ENCODE measurements at regions not wholly inside any gene's neighbourhood (a gene's known extent, or its start where the extent isn't known, plus 50 kb on each side); places are given as distances from the start of the nearest gene placed in this dataset.
A peak's percentile ranks its signal among the peaks of the same experiment; 100 is the strongest.

DNA sequence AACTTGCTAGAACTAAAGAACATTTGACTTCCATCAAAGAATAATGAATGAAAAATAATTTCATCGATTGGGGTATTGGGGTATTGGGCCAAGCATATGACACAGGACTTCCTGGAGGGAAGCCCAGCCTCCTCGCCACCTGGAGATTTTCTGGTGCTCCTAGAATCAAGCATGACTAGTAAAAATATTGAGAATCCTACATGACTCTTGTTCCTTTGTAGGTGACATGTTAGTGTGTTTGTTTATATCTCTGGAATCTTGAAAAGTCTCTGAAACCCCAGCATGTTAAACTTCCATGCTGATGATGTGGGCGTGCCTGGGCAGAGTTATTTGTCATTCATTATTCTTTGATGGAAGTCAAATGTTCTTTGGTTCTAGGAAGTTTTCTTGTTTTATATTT, 90.1 kb upstream of the EPHB3 start:
- TF ChIP-seq POLR2AphosphoS5 (IDR thresholded peaks at IDR 0.05; ENCODE audit: low read depth, low read length) = no peak
- TF ChIP-seq POU2F2 (IDR thresholded peaks at IDR 0.05; ENCODE audit: low read depth, low read length) = no peak
- no peak for TF ChIP-seq PAX5 (IDR thresholded peaks at IDR 0.05; ENCODE audit: insufficient read depth, low read length, severe bottlenecking)
- no peak for TF ChIP-seq POLR2A (IDR thresholded peaks at IDR 0.05; ENCODE audit: low read depth, low read length)
- no peak for DNase-seq (ENCODE audit: insufficient read length, low spot score)
- no peak for FAIRE-seq

DNA sequence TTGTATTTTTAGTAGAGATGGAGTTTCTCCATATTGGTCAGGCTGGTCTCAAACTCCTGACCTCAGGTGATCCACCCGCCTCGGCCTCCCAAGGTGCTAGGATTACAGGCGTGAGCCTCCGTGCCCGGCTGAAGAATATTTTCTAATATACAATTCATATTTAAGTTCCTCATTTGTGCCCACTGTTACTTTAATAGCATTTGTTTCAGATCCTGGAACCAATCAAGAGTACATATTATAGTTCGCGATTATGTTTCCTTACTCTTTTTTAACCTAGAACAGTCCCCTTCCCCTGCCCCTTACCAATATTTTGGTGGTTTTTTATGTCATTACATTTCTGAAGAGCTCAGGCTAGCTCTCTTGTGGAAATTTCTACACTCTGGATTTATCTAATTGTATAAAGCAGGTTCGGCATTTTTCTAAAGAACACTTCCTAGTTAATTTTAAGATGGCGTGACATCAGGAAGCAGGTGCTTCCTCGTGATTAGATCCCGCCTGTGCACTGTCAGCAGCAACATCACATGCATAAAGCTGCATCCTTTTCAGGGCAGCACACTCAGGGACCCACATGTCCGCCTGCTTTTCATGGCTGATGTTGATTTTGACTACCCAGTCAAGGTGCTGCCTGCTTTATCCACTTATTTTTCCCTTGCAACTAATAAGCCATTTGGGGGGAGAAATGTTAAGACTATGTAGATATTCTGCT, 88.7 kb upstream of the EPHB3 start:
- DNase-seq (ENCODE audit: insufficient read length, low spot score) (no peak), FAIRE-seq (peak; percentile 48)
- TF ChIP-seq POLR2A (IDR thresholded peaks at IDR 0.05; ENCODE audit: low read depth, low read length) (no peak), PAX5 (IDR thresholded peaks at IDR 0.05; ENCODE audit: insufficient read depth, low read length, severe bottlenecking) (no peak), POU2F2 (IDR thresholded peaks at IDR 0.05; ENCODE audit: low read depth, low read length) (no peak), SPI1 (IDR thresholded peaks at IDR 0.05; ENCODE audit: low read depth, low read length) (no peak), TAF1 (IDR thresholded peaks at IDR 0.05; ENCODE audit: low read depth, low read length) (no peak), POLR2AphosphoS5 (IDR thresholded peaks at IDR 0.05; ENCODE audit: low read depth, low read length) (no peak)

DNA sequence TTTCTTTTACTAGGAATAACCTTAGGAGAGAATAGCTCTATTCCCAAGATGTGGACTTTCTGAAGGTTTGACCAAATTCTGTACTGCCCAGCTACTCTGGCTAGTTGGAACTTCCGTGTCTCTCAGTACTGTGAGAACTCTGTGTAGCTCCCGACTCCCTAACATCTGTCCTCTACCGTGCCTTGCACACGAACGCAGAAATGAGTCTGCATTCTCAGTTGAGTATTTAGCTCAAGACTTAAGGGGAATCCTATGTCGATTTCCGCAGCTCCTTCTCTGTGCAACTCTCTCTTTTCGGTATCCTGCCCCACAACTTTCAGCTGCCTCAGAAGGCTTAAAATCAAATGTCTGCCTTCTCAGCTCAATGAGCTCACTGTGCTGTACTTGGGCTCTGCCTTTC, 86.7 kb upstream of the EPHB3 start:
- DNase-seq (ENCODE audit: insufficient read length, low spot score) (no peak), FAIRE-seq (no peak)
- no peak for TF ChIP-seq PAX5 (IDR thresholded peaks at IDR 0.05; ENCODE audit: insufficient read depth, low read length, severe bottlenecking)
- TF ChIP-seq SPI1 (IDR thresholded peaks at IDR 0.05; ENCODE audit: low read depth, low read length) = no peak
- no peak for TF ChIP-seq POLR2A (IDR thresholded peaks at IDR 0.05; ENCODE audit: low read depth, low read length)
- no peak for TF ChIP-seq POU2F2 (IDR thresholded peaks at IDR 0.05; ENCODE audit: low read depth, low read length)
- no peak for TF ChIP-seq TAF1 (IDR thresholded peaks at IDR 0.05; ENCODE audit: low read depth, low read length)
- TF ChIP-seq POLR2AphosphoS5 (IDR thresholded peaks at IDR 0.05; ENCODE audit: low read depth, low read length) = no peak

DNA sequence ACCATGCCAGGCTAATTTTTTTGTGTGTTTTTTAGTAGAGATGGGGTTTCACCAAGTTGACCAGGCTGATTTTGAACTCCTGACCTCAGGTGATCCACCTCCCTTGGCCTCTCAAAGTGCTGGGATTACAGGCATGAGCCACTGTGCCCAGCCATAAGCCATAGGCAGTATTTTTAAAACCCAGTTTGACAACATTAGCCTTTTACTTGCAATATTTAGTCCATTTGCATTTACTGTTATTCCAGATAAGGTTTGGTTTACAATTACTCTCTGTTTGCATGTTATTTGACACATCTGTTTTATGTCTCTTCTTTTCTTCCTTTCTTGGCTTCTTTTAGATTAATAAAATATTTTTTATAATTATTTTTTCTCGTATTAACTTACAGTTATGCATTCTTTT, 83.6 kb upstream of the EPHB3 start:
- no peak for TF ChIP-seq SPI1 (IDR thresholded peaks at IDR 0.05; ENCODE audit: low read depth, low read length)
- TF ChIP-seq POLR2AphosphoS5 (IDR thresholded peaks at IDR 0.05; ENCODE audit: low read depth, low read length) = no peak
- no peak for TF ChIP-seq TAF1 (IDR thresholded peaks at IDR 0.05; ENCODE audit: low read depth, low read length)
- no peak for TF ChIP-seq POU2F2 (IDR thresholded peaks at IDR 0.05; ENCODE audit: low read depth, low read length)
- no peak for TF ChIP-seq PAX5 (IDR thresholded peaks at IDR 0.05; ENCODE audit: insufficient read depth, low read length, severe bottlenecking)
- TF ChIP-seq POLR2A (IDR thresholded peaks at IDR 0.05; ENCODE audit: low read depth, low read length) = no peak

DNA sequence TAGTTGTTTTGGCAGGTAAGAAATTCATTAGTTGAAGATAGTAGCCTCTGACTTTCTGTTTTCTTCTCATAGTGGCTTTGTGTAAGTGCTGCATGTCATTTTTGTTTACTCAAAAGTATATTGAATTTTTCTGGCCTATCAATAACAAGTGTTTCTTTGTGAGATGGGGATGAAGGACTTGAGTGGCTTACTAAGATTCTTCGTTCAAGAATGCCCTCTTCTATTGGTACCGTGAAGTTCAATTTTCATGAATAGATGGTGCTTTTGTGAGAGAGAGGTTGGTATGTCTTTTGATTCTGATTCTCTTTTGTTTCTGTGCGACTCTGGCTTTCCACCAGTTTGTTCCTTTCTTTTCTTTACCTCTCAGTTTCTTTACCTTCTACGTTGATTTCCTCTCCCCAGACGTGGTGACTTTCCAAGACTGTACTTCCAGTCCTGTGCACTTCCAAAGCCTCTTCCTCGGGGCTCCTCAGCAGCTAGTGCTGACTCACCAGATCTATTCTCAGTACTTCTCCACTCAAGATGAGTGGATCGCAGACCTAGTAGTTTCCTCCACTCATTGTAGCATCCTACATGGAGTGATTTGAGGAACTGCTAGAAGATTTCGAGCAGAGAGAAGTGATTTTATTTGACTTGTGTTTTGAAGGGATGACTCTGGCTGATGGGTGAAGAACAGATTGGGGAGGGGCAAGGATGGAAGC, 82.0 kb upstream of the EPHB3 start:
- DNase-seq (ENCODE audit: insufficient read length, low spot score) (no peak), FAIRE-seq (no peak)
- TF ChIP-seq SPI1 (IDR thresholded peaks at IDR 0.05; ENCODE audit: low read depth, low read length) = no peak
- TF ChIP-seq TAF1 (IDR thresholded peaks at IDR 0.05; ENCODE audit: low read depth, low read length) = no peak
- no peak for TF ChIP-seq POLR2A (IDR thresholded peaks at IDR 0.05; ENCODE audit: low read depth, low read length)
- TF ChIP-seq PAX5 (IDR thresholded peaks at IDR 0.05; ENCODE audit: insufficient read depth, low read length, severe bottlenecking) = no peak
- no peak for TF ChIP-seq POU2F2 (IDR thresholded peaks at IDR 0.05; ENCODE audit: low read depth, low read length)
- no peak for TF ChIP-seq POLR2AphosphoS5 (IDR thresholded peaks at IDR 0.05; ENCODE audit: low read depth, low read length)

More for the DNA sequence above, 83.6 kb upstream of the EPHB3 start:
- DNase-seq (ENCODE audit: insufficient read length, low spot score) = no peak
- no peak for FAIRE-seq

DNA sequence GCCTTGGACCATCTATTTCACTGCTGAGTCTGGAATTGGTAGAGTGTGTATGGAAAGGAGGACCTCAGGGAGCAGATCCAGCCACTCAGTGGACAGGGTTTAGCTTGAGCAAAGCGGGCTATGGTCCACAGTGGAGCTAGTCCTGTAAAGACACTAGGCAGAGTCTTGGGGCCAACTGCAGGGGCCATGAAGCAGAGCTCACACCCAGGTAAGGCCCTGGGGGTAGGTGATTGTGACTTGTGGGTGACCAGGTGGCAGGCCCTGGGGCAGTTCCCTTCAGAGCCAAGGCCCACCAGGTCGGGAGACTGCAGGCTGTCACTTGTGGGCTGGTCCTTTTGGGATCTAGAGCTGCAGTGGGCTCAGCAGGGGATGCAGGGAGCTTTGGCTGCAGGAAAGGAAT, 80.8 kb upstream of the EPHB3 start:
- no peak for TF ChIP-seq POLR2A (IDR thresholded peaks at IDR 0.05; ENCODE audit: low read depth, low read length)
- no peak for TF ChIP-seq POU2F2 (IDR thresholded peaks at IDR 0.05; ENCODE audit: low read depth, low read length)
- TF ChIP-seq POLR2AphosphoS5 (IDR thresholded peaks at IDR 0.05; ENCODE audit: low read depth, low read length) = no peak
- TF ChIP-seq SPI1 (IDR thresholded peaks at IDR 0.05; ENCODE audit: low read depth, low read length) = no peak
- no peak for TF ChIP-seq TAF1 (IDR thresholded peaks at IDR 0.05; ENCODE audit: low read depth, low read length)
- TF ChIP-seq PAX5 (IDR thresholded peaks at IDR 0.05; ENCODE audit: insufficient read depth, low read length, severe bottlenecking) = no peak
- DNase-seq (ENCODE audit: insufficient read length, low spot score) = no peak
- FAIRE-seq = no peak

DNA sequence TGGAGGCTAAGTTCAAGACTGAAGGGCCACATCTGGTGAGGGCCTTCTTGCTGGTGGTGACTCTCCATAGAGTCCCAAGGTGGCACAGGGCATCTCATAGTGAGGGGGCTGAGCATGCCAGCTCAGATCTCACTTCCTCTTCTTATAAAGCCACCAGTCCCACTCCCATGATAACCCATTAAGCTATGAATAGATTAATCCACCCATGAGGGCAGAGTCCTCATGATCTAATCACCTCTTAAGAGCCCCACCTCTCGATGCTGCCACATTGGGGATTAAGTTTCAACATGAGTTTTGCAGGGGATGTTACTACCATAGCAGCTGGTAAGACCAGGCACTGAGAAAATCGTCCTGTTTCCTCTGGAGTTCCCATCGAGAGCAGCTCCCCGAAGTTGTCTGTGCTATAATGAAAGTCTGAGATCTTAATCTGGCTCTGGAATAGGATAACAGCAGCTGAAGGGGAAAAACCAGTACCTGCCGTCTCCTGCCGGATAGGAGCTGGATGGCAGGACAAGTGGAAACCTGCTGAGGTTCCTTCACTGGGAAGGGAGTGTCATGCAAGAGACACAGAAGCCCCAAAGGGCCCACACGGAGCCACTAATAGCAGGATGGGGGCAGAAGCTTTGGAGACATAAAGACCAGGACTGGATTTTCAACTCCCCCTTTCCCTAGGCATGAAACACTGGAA, 79.5 kb upstream of the EPHB3 start:
- FAIRE-seq (no peak), DNase-seq (ENCODE audit: insufficient read length, low spot score) (no peak)
- TF ChIP-seq SPI1 (IDR thresholded peaks at IDR 0.05; ENCODE audit: low read depth, low read length) (no peak), PAX5 (IDR thresholded peaks at IDR 0.05; ENCODE audit: insufficient read depth, low read length, severe bottlenecking) (no peak), POLR2A (IDR thresholded peaks at IDR 0.05; ENCODE audit: low read depth, low read length) (no peak), POLR2AphosphoS5 (IDR thresholded peaks at IDR 0.05; ENCODE audit: low read depth, low read length) (no peak), TAF1 (IDR thresholded peaks at IDR 0.05; ENCODE audit: low read depth, low read length) (no peak), POU2F2 (IDR thresholded peaks at IDR 0.05; ENCODE audit: low read depth, low read length) (no peak)

DNA sequence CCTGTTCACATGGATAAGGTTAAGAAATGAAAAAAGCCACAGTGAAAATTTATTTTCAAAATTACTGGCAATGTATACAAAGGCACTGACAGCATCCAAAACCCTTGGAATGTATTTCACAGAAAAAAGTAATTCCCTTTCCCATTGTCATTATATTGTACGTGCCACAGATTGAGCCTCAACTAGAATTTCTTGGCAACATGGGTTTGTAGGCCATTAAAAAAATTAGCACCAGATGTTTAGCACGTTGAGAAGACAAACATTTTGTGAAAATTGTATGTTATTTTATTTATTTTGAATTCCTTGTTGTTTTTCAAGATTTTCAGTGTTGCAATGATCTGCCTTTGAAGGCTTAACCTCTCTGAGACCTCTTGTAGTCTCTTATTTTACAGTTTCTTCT, 76.3 kb upstream of the EPHB3 start:
- no peak for DNase-seq (ENCODE audit: insufficient read length, low spot score)
- FAIRE-seq = no peak
- no peak for TF ChIP-seq SPI1 (IDR thresholded peaks at IDR 0.05; ENCODE audit: low read depth, low read length)
- no peak for TF ChIP-seq TAF1 (IDR thresholded peaks at IDR 0.05; ENCODE audit: low read depth, low read length)
- TF ChIP-seq PAX5 (IDR thresholded peaks at IDR 0.05; ENCODE audit: insufficient read depth, low read length, severe bottlenecking) = no peak
- no peak for TF ChIP-seq POU2F2 (IDR thresholded peaks at IDR 0.05; ENCODE audit: low read depth, low read length)
- TF ChIP-seq POLR2AphosphoS5 (IDR thresholded peaks at IDR 0.05; ENCODE audit: low read depth, low read length) = no peak
- TF ChIP-seq POLR2A (IDR thresholded peaks at IDR 0.05; ENCODE audit: low read depth, low read length) = no peak

DNA sequence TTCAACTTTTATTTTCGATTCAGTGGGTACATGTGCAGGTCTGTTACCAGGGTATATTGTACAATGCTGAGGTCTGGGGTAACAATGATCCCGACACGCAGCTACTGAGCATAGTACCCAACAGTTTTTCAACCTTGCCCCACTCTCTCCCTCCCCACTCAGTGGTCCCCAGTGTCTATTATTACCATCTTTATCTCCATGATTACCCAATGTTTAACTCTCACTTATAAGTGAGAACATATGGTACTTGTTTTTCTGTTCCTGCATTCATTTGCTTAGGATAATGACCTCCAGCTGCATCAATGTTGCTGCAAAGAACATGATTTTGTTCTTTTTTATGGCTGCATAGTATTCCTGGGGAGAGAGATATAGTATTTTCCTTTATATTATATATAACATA, 75.7 kb upstream of the EPHB3 start:
- DNase-seq (ENCODE audit: insufficient read length, low spot score) = no peak

More for the DNA sequence above, 75.7 kb upstream of the EPHB3 start:
- FAIRE-seq = no peak
- TF ChIP-seq PAX5 (IDR thresholded peaks at IDR 0.05; ENCODE audit: insufficient read depth, low read length, severe bottlenecking) = no peak
- no peak for TF ChIP-seq POLR2AphosphoS5 (IDR thresholded peaks at IDR 0.05; ENCODE audit: low read depth, low read length)
- TF ChIP-seq SPI1 (IDR thresholded peaks at IDR 0.05; ENCODE audit: low read depth, low read length) = no peak
- TF ChIP-seq POLR2A (IDR thresholded peaks at IDR 0.05; ENCODE audit: low read depth, low read length) = no peak
- TF ChIP-seq POU2F2 (IDR thresholded peaks at IDR 0.05; ENCODE audit: low read depth, low read length) = no peak
- no peak for TF ChIP-seq TAF1 (IDR thresholded peaks at IDR 0.05; ENCODE audit: low read depth, low read length)

Data from GM12891 (cell line).